ENCODE measurements at regions not wholly inside any gene's neighbourhood (a gene's known extent, or its start where the extent isn't known, plus 50 kb on each side); places are given as distances from the start of the nearest gene placed in this dataset.

GRCh38 chr3:103904991-103905390 lies 1461.7 kb upstream of the ALCAM start:
- no peak for DNase-seq (ENCODE audit: low spot score)
- Histone ChIP-seq H3K27ac (no peak overlapping the region), H3K9me3 (no peaks in the 10 kb centered on the region), H3K27me3 (replicated peaks; ENCODE audit: insufficient read depth) (no peaks in the 10 kb centered on the region), H3K4me3 (no peak overlapping the region), H3K4me1 (ENCODE audit: control insufficient read depth in 1 of 2, low read depth in 2 of 2) (no peaks in the 10 kb centered on the region), H3K36me3 (no peaks in the 10 kb centered on the region)
- no peak for ATAC-seq (ENCODE audit: insufficient number of reproducible peaks, low FRiP score, low read depth)
- TF ChIP-seq, protein P1, sequence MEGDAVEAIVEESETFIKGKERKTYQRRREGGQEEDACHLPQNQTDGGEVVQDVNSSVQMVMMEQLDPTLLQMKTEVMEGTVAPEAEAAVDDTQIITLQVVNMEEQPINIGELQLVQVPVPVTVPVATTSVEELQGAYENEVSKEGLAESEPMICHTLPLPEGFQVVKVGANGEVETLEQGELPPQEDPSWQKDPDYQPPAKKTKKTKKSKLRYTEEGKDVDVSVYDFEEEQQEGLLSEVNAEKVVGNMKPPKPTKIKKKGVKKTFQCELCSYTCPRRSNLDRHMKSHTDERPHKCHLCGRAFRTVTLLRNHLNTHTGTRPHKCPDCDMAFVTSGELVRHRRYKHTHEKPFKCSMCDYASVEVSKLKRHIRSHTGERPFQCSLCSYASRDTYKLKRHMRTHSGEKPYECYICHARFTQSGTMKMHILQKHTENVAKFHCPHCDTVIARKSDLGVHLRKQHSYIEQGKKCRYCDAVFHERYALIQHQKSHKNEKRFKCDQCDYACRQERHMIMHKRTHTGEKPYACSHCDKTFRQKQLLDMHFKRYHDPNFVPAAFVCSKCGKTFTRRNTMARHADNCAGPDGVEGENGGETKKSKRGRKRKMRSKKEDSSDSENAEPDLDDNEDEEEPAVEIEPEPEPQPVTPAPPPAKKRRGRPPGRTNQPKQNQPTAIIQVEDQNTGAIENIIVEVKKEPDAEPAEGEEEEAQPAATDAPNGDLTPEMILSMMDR (IDR thresholded peaks at IDR 0.05) = no peak

- ATAC-seq (ENCODE audit: insufficient number of reproducible peaks, low FRiP score, low read depth) (no peak), DNase-seq (ENCODE audit: low spot score) (no peak)
- no peaks in the 10 kb centered on the region for H3K36me3 ChIP-seq
- TF ChIP-seq, protein P1 (IDR thresholded peaks at IDR 0.05) = no peak
- H3K27me3 ChIP-seq (replicated peaks; ENCODE audit: insufficient read depth) = no peaks in the 10 kb centered on the region
- H3K9me3 ChIP-seq = no peaks in the 10 kb centered on the region
- H3K4me1 ChIP-seq (ENCODE audit: control insufficient read depth in 1 of 2, low read depth in 2 of 2) = no peaks in the 10 kb centered on the region
- no peak overlapping the region for H3K27ac ChIP-seq
- H3K4me3 ChIP-seq = no peak overlapping the region
These were observed 1460.4 kb upstream of the ALCAM start for GRCh38 chr3:103906304-103906703.

DNA sequence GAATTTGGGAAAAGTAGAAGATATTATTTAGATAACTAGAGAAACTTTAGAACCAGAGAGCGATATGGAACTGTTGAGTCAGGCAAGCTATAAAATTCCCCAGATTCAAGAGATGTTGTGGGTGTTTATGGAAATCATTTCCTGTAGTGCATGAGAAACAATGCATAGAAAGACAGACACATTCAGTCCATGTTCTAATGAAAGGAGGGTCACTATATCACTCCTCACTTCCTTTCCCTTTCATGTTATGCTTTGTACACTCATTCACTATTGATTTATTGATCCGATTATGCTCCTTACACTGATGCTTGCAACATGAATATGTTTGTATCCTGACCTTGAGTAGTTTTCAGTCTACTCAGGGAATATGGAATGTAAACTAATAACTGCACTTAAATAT lies 1459.9 kb upstream of the ALCAM start:
- TF ChIP-seq, protein P1 (IDR thresholded peaks at IDR 0.05) = no peak

GRCh38 chr3:103907567-103907966 lies 1459.1 kb upstream of the ALCAM start:
- Histone ChIP-seq H3K4me3 (no peak overlapping the region), H3K27ac (no peak overlapping the region), H3K27me3 (replicated peaks; ENCODE audit: insufficient read depth) (no peaks in the 10 kb centered on the region), H3K36me3 (no peaks in the 10 kb centered on the region), H3K9me3 (no peaks in the 10 kb centered on the region), H3K4me1 (ENCODE audit: control insufficient read depth in 1 of 2, low read depth in 2 of 2) (no peaks in the 10 kb centered on the region)
- DNase-seq (ENCODE audit: low spot score) (no peak), ATAC-seq (ENCODE audit: insufficient number of reproducible peaks, low FRiP score, low read depth) (no peak)
- TF ChIP-seq, protein P1 (IDR thresholded peaks at IDR 0.05) = no peak

More for the DNA sequence above, 1459.9 kb upstream of the ALCAM start:
- H3K27ac ChIP-seq = no peak overlapping the region
- DNase-seq (ENCODE audit: low spot score) (no peak), ATAC-seq (ENCODE audit: insufficient number of reproducible peaks, low FRiP score, low read depth) (no peak)
- H3K27me3 ChIP-seq (replicated peaks; ENCODE audit: insufficient read depth) = no peaks in the 10 kb centered on the region
- no peaks in the 10 kb centered on the region for H3K4me1 ChIP-seq (ENCODE audit: control insufficient read depth in 1 of 2, low read depth in 2 of 2)
- no peaks in the 10 kb centered on the region for H3K9me3 ChIP-seq
- H3K4me3 ChIP-seq = no peak overlapping the region
- H3K36me3 ChIP-seq = no peaks in the 10 kb centered on the region

DNA sequence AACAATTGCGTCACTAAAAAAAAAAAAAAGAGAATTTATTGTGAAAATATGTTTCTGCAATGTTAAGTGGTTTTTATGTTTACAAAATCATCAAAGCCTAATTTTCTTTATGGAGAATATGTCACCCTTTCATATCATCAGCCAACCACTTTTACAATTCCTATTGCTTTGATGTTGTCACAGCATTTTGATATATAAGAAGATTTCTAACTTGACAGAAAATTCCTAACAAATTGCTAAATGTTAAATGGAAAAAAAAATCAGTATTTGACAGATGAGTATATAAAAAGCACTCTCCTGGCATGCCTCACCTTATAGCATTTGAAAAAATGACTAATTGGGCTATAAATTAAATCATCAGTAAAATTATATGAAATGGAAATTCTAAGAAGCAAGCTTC lies 1457.3 kb upstream of the ALCAM start:
- Histone ChIP-seq H3K4me3 (no peak overlapping the region), H3K36me3 (no peaks in the 10 kb centered on the region), H3K27ac (no peak overlapping the region), H3K9me3 (no peaks in the 10 kb centered on the region), H3K4me1 (ENCODE audit: control insufficient read depth in 1 of 2, low read depth in 2 of 2) (no peaks in the 10 kb centered on the region), H3K27me3 (replicated peaks; ENCODE audit: insufficient read depth) (no peaks in the 10 kb centered on the region)
- ATAC-seq (ENCODE audit: insufficient number of reproducible peaks, low FRiP score, low read depth) (no peak), DNase-seq (ENCODE audit: low spot score) (no peak)
- TF ChIP-seq, protein P1 (IDR thresholded peaks at IDR 0.05) = no peak

Data from thoracic aorta (tissue), 2 donors.